Right atrium auricular region (tissue), 2 donors: ENCODE measurements at regions not wholly inside any gene's neighbourhood (a gene's known extent, or its start where the extent isn't known, plus 50 kb on each side); places are given as distances from the start of the nearest gene placed in this dataset.
A peak's percentile ranks its signal among the peaks of the same experiment; 100 is the strongest.

ENCODE experiments used
- DNase-seq: peaks from one replicate; pipeline ENCODE4 v3.0.0-alpha.2; 2019; ENCODE audit warnings: low spot score
- H3K27ac ChIP-seq, 2 donors: fragments of 200-600 bp; sonication (generic); 1 replicate in 1 of 2; 2 replicates in 1 of 2; pipeline ENCODE4 v1.5.1; 2016 to 2019
- H3K27me3 ChIP-seq, 2 donors: fragments of 200-600 bp; sonication (generic); one replicate each; pipeline versions ENCODE4 v1.5.1 to v1.6.0; 2017 to 2019
- H3K36me3 ChIP-seq: fragments of 200-600 bp; sonication (generic); one replicate; pipeline ENCODE4 v1.5.1; 2016
- H3K4me1 ChIP-seq, 2 donors: fragments of 200-600 bp; sonication (generic); one replicate each; pipeline versions ENCODE4 v1.5.1 to v1.6.0; 2017 to 2019
- H3K4me3 ChIP-seq, 2 donors: fragments of 200-600 bp; sonication (generic); 1 replicate in 1 of 2; 2 replicates in 1 of 2; pipeline ENCODE4 v1.5.1; 2017 to 2019; ENCODE audit warnings: mild to moderate bottlenecking in 1 of 2, moderate library complexity in 1 of 2
- H3K9me3 ChIP-seq, 2 donors: fragments of 200-600 bp; sonication (generic); one replicate each; pipeline ENCODE4 v1.5.1; 2019
- CTCF ChIP-seq, 2 donors: fragments of 200-600 bp; sonication (generic); IDR thresholded peaks; one replicate each; pipeline ENCODE4 v1.5.1; 2019; ENCODE audit warnings: antibody characterized with exemption in 2 of 2

DNA sequence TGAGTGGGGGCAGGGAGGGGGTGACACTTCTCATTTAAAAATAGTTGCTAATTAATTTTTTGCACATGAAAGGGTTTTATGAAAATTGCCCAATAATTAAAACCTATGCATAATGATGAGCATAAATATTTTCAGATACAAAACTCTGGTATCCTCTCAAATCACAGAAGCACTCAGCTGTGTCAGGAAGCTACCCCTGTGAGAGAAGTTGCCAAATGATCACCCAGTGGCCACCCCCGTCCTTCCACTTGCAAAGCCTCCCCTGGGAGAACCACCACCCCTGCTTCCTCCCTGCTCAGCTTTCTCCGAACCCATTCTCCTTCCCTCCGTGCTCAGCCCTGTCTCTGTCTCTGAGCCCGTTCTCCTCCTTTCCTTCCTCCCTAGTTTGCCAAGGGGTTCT is 400.2 kb upstream of the SALL3 start:
- no peak for TF ChIP-seq CTCF (IDR thresholded peaks at IDR 0.05)
- Histone ChIP-seq H3K4me3 (no peak overlapping the region), H3K27ac (no peak overlapping the region), H3K27me3 (no peaks in the 10 kb centered on the region), H3K9me3 (peaks cover 3 to 5% of the 10 kb centered on the region in 2 donors), H3K36me3 (no peaks in the 10 kb centered on the region), H3K4me1 (no peaks in the 10 kb centered on the region)
- no peak for DNase-seq

GRCh38 chr18:78579854-78580577 is 399.6 kb upstream of the SALL3 start:
- Histone ChIP-seq H3K9me3 (peaks cover 0 to 3% of the 10 kb centered on the region in 2 donors), H3K27ac (no peak overlapping the region), H3K4me3 (no peak overlapping the region), H3K4me1 (no peaks in the 10 kb centered on the region), H3K36me3 (no peaks in the 10 kb centered on the region), H3K27me3 (no peaks in the 10 kb centered on the region)
- DNase-seq = peak; percentile 32
- TF ChIP-seq CTCF (IDR thresholded peaks at IDR 0.05) = no peak

- no peaks in the 10 kb centered on the region for H3K36me3 ChIP-seq
- no peak overlapping the region for H3K27ac ChIP-seq
- H3K4me1 ChIP-seq = no peaks in the 10 kb centered on the region
- peak; percentile 36 for DNase-seq
- no peak overlapping the region for H3K4me3 ChIP-seq
- TF ChIP-seq CTCF (IDR thresholded peaks at IDR 0.05) = no peak
- H3K27me3 ChIP-seq = no peaks in the 10 kb centered on the region
- peaks cover 0 to 3% of the 10 kb centered on the region in 2 donors for H3K9me3 ChIP-seq
These were observed 398.7 kb upstream of the SALL3 start for GRCh38 chr18:78580835-78581339.

DNA sequence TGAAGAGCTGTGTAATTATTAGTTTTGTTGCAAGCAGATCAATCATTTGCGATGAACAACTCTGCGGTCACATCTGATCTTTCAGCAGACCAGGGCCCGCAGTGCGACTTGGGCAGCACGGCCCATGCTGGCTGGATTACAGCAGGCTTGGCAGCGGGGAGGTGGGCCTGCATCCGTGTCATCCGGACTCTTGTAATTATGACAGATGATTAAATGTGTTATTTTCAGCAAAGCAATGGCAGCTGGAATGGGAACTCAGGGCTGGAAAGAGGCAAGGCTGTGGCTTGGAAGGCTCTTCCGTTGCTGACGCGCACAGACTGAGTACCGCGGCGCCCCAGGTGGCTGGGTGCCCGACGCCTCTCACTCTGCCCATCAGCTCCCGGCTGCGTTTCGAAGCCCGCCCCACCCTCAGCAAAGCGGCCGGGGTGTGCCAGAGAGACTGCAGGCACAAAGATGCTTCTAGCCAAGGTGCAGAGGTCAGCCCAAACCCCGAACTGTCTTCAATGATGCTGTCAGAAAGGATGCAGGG is 397.4 kb upstream of the SALL3 start:
- no peak for TF ChIP-seq CTCF (IDR thresholded peaks at IDR 0.05)
- peak; percentile 23 for DNase-seq
- H3K4me3 ChIP-seq = no peak overlapping the region
- H3K27ac ChIP-seq = no peak overlapping the region
- no peaks in the 10 kb centered on the region for H3K36me3 ChIP-seq
- H3K4me1 ChIP-seq = no peaks in the 10 kb centered on the region
- no peaks in the 10 kb centered on the region for H3K27me3 ChIP-seq
- peaks cover 0 to 3% of the 10 kb centered on the region in 2 donors for H3K9me3 ChIP-seq

GRCh38 chr18:78582898-78583738 is 396.5 kb upstream of the SALL3 start:
- no peaks in the 10 kb centered on the region for H3K4me1 ChIP-seq
- H3K36me3 ChIP-seq = no peaks in the 10 kb centered on the region
- TF ChIP-seq CTCF (IDR thresholded peaks at IDR 0.05) = no peak
- no peak for DNase-seq
- no peak overlapping the region for H3K4me3 ChIP-seq
- H3K27me3 ChIP-seq = no peaks in the 10 kb centered on the region
- peaks cover 0 to 3% of the 10 kb centered on the region in 2 donors for H3K9me3 ChIP-seq
- H3K27ac ChIP-seq = no peak overlapping the region
